Osteoblast (primary cell): ENCODE measurements at regions not wholly inside any gene's neighbourhood (a gene's known extent, or its start where the extent isn't known, plus 50 kb on each side); places are given as distances from the start of the nearest gene placed in this dataset.

Experiments used
- DNase-seq: peaks from one replicate; pipeline ENCODE4 v3.0.0; 2011; ENCODE audit warnings: low spot score, mixed read lengths; ENCODE audit not compliant: insufficient read length; ENCODE audit errors: missing footprints
- H2AFZ ChIP-seq: 2 replicates; pipeline ENCODE4 v1.6.0; 2011; ENCODE audit warnings: mild to moderate bottlenecking, low read length
- H3K27ac ChIP-seq: 2 replicates; pipeline ENCODE4 v1.5.1; 2011; ENCODE audit warnings: mild to moderate bottlenecking, low read depth, low read length, moderate library complexity
- H3K27me3 ChIP-seq: 2 replicates; pipeline ENCODE4 v1.6.0; 2012; ENCODE audit warnings: mild to moderate bottlenecking, control low read depth, inconsistent platforms, low read length, moderate library complexity; ENCODE audit not compliant: insufficient read depth
- H3K36me3 ChIP-seq: 2 replicates; pipeline ENCODE4 v1.5.1; 2011; ENCODE audit warnings: mild to moderate bottlenecking, low read length, control low read depth, moderate library complexity; ENCODE audit not compliant: insufficient read depth
- H3K4me1 ChIP-seq: 2 replicates; pipeline ENCODE4 v1.5.1; 2011; ENCODE audit warnings: mild to moderate bottlenecking, low read length, control low read depth, moderate library complexity; ENCODE audit not compliant: insufficient read depth
- H3K4me2 ChIP-seq: 2 replicates; pipeline ENCODE4 v1.6.0; 2011; ENCODE audit warnings: mild to moderate bottlenecking, low read length; ENCODE audit not compliant: insufficient read depth
- H3K4me3 ChIP-seq: fragments of 200-600 bp; sonication (generic); 3 replicates; pipeline ENCODE4 v1.5.1; 2012; ENCODE audit warnings: mild to moderate bottlenecking, low read length, inconsistent platforms; ENCODE audit not compliant: insufficient read depth
- H3K79me2 ChIP-seq: 2 replicates; pipeline ENCODE4 v1.6.0; 2012; ENCODE audit warnings: mild to moderate bottlenecking, low read length, control low read depth, inconsistent platforms; ENCODE audit not compliant: insufficient read depth
- H3K9me3 ChIP-seq: 2 replicates; pipeline ENCODE4 v1.5.1; 2011; ENCODE audit warnings: low read depth, low read length, control low read depth
- H4K20me1 ChIP-seq: 2 replicates; pipeline ENCODE4 v1.6.0; 2012; ENCODE audit warnings: mild to moderate bottlenecking, low read length, control low read depth; ENCODE audit not compliant: insufficient read depth
- CTCF ChIP-seq: IDR thresholded peaks from 2 replicates; pipeline ENCODE4 v1.5.1; 2011; ENCODE audit warnings: mild to moderate bottlenecking, low read depth, low read length, moderate library complexity; ENCODE audit errors: extremely low read depth

- H3K4me2 ChIP-seq = no peak overlapping the region
- H3K27me3 ChIP-seq = no peaks in the 10 kb centered on the region
- no peak overlapping the region for H3K27ac ChIP-seq
- no peaks in the 10 kb centered on the region for H3K36me3 ChIP-seq
- H3K9me3 ChIP-seq = no peaks in the 10 kb centered on the region
- TF ChIP-seq CTCF = no peak
- no peak overlapping the region for H3K4me3 ChIP-seq
- H3K4me1 ChIP-seq = no peaks in the 10 kb centered on the region
- H3K79me2 ChIP-seq = no peaks in the 10 kb centered on the region
- H4K20me1 ChIP-seq = no peaks in the 10 kb centered on the region
- H2AFZ ChIP-seq = no peak overlapping the region
- no peak for DNase-seq
These were observed 56.5 kb upstream of the PKIB start for GRCh38 chr6:122553697-122554096.

GRCh38 chr6:122555561-122555960 lies 54.6 kb upstream of the PKIB start:
- no peaks in the 10 kb centered on the region for H4K20me1 ChIP-seq
- no peak overlapping the region for H3K4me3 ChIP-seq
- no peaks in the 10 kb centered on the region for H3K9me3 ChIP-seq
- H3K4me2 ChIP-seq = no peak overlapping the region
- no peak for TF ChIP-seq CTCF
- DNase-seq = no peak
- no peaks in the 10 kb centered on the region for H3K36me3 ChIP-seq
- no peak overlapping the region for H3K27ac ChIP-seq
- H3K27me3 ChIP-seq = no peaks in the 10 kb centered on the region
- H3K79me2 ChIP-seq = no peaks in the 10 kb centered on the region
- no peaks in the 10 kb centered on the region for H3K4me1 ChIP-seq
- H2AFZ ChIP-seq = no peak overlapping the region

- H3K4me2 ChIP-seq = no peak overlapping the region
- no peaks in the 10 kb centered on the region for H3K9me3 ChIP-seq
- H3K79me2 ChIP-seq = no peaks in the 10 kb centered on the region
- H3K27me3 ChIP-seq = no peaks in the 10 kb centered on the region
- H2AFZ ChIP-seq = no peak overlapping the region
- no peak for DNase-seq
- no peak overlapping the region for H3K27ac ChIP-seq
- no peaks in the 10 kb centered on the region for H3K4me1 ChIP-seq
- TF ChIP-seq CTCF = no peak
- H3K36me3 ChIP-seq = no peaks in the 10 kb centered on the region
- H3K4me3 ChIP-seq = no peak overlapping the region
- H4K20me1 ChIP-seq = no peaks in the 10 kb centered on the region
These were observed 52.1 kb upstream of the PKIB start for GRCh38 chr6:122558080-122558479.
